NK-92 treated with Interleukin-12 subunit alpha and Interleukin-12 subunit beta, amount 100 ng/mL, for 24 hours (cell line): ENCODE measurements at regions not wholly inside any gene's neighbourhood (a gene's known extent, or its start where the extent isn't known, plus 50 kb on each side); places are given as distances from the start of the nearest gene placed in this dataset.

ENCODE experiments used
- DNase-seq: peaks from one replicate; lab custom pipeline; 2025; lab: John Stamatoyannopoulos, UW

DNA sequence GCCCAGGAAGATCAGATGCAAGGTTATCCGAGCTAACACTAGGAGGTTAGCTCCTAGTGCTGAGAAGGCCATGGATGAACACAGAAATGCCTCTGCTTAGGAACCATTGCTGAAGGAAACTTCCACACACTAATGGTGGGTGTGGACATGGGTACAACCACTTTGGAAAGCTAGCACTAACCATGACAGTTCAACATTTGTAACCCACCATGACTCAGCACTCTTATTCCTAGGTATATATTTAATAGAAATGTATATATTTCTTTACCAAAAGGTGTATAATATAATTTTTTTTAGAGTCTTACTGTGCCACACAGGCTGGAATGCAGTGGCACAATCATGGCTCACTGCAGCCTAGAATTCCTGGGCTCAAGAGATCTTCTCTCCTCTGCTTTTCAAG is 85.3 kb upstream of the BTBD3 start:
- DNase-seq: no peak

DNA sequence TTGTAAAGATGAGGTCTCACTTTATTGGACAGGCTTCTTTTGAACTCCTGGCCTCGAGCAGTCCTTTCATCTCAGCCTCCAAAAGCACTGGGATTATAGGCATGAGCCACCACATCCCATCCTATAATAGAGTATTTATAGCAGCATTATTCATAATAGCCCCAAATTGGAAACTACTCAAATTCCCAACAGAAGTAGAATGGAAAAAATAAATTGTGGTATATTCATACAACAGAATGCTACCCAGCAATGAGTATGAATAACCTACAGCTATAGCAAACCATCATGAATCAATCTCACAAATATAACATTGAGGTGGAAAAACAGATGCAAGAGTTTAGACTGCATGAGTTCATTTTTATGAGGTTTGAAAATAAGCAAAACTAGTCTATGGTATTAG is 84.8 kb upstream of the BTBD3 start:
- DNase-seq: no peak

DNA sequence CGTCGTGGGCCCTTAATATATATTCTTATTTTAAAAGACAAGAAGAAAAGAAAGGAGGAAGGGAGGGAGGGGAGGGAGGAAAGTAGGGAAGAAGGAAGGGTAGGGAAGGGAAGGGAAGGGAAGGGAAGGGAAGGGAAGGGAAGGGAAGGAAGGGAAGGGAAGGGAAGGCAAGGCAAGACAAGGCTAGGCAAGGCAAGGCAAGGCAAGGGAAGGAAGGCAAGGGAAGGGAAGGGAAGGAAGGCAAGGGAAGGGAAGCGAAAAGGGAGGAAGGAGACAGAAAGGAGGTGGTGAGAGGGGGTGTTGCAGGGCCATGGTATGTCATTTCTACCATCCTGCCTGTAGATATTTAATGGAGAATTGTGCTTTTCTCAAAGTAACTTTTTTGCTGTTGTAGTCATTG is 83.9 kb upstream of the BTBD3 start:
- DNase-seq: no peak

DNA sequence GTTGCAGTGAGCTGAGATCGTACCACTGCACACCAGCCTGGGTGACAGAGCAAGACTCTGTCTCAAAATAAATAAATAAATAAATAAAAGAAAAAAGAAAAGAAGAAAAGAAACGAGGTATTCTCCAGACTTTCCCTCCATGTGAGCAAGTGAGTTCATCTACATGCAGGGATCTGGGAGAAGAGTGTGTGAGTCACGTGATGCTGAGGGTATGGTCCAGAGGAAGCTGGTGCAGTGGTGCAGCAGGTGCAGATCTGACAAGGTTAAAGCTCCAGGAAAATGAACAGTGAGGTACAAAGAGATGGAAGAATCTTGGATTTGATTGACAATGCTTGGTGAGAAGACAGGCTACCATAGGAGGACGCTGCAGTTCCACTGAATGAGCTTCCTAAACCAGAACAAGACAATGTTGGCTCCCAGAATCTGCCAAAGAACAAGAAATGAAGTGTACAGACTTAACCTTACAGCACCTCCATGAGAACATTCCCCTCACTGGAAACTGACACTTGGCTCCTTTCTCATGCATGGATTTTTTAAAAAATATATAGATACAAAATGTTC is 79.5 kb upstream of the BTBD3 start:
- DNase-seq: no peak

DNA sequence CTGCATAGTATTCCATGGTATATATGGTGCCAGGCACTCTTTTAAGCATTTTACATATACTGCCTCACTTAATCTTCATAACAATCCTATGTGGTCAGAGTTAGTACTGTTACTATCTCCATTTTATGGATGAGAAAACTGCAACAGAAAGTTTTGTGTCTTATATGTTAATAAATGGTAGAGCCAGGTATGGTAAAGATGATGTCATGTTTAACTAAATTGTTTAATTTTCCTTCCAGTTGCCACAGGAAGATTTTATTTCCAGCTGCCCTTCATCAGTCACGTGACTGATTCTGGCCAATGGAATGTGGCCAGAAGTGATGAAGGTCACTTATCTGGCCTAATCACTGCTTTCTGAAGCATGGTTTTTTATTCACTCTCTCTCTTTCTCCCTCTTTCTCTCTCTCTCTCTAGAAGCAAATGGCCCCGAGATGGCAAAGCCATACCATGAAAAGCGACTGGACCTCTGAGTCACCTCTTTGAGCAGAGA is 75.7 kb upstream of the BTBD3 start:
- DNase-seq: no peak

- DNase-seq: no peak
Observed at GRCh38 chr20:11843289-11843688, 74.4 kb upstream of the BTBD3 start.

GRCh38 chr20:11844691-11845090 is 73.0 kb upstream of the BTBD3 start:
- no peak for DNase-seq

DNA sequence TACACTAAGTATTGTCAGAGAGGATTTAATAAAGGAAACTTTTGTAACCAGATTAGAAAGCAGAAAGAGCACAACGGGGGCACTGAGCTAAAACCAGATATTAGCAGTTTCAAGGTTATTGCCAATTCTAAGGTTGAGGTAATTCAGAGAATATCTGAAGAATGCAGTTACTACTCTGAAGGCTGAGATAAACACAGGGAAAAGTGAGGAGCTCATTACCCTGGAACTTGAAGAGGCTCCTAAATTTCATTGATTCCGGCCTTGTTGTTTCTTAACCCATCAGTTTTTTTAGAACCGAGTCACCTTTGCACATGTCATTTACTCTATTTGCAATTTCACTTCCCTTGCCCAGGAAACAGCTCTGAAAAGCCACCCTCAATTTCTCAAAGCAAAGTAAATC is 72.4 kb upstream of the BTBD3 start:
- DNase-seq: no peak

GRCh38 chr20:11846131-11846530 is 71.6 kb upstream of the BTBD3 start:
- no peak for DNase-seq

DNA sequence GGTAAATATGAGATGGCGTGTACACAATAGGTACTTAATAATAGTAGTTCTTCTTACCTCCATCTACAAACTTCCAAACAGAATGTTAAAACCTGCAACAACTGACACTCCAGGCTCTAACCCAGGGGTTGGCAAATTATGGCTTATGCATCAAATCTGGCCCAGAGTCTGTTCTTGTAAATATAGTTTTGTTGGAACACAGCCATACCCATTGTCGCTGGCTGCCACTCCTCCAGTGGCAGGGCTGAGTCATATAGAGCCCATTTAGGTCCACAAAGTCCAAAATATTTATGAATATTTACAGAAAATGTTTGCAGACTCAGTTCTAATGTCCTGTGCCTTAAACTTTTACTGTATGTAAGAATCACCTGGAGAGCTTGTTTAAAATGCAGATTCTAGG is 69.9 kb upstream of the BTBD3 start:
- DNase-seq: no peak

- no peak for DNase-seq
Observed at GRCh38 chr20:11849270-11849915, 68.3 kb upstream of the BTBD3 start.

DNA sequence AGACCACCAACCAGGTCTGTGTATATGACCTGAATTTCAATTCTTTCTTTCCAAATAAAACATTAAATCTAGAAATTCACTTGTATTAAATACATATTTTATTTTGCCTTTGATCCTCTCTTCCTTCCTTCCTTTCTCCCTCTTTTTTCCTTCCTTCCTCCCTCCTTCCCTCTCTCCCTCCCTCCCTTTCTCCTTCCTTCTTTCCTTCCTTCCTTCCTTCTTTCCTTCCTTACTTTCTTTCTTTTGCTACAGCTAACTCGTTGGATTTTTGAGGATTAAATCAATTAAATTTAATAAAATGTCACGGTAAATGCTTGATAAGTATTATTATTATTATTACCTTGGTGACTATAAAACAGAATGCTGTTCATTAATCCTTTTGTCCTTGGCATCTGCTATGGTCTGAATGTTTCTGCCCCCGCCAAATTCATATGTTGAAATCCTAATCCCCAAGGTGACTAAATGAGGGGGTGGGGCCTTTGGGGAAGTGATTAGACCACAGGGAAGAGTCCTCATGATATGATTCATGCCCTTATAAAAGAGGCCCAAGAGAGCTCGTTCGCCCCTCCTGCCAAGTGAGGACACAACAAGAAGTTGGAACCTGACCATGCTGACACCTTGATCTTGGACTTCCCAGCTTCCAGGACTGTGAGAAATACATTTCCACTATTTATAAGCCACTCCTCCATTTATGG is 67.6 kb upstream of the BTBD3 start:
- DNase-seq: no peak

DNA sequence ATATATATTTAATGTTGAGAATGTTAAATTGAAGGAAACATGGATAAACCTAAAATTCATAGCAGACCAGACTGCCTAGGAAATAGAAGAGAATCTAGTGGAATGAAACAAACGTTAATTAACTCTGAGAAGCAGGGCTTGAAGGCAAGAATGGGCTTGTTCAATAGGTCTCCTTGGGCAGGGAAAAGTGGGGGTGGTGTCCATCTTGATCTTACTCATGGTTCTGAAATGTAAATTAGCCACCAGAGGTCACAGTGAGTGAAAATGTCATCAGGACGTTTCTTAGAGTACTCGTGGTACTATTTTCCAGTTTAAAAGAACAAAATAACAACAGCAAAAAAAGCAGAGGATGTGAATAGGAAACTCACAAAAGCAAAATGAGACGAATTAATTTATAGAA is 66.8 kb upstream of the BTBD3 start:
- DNase-seq: no peak

DNA sequence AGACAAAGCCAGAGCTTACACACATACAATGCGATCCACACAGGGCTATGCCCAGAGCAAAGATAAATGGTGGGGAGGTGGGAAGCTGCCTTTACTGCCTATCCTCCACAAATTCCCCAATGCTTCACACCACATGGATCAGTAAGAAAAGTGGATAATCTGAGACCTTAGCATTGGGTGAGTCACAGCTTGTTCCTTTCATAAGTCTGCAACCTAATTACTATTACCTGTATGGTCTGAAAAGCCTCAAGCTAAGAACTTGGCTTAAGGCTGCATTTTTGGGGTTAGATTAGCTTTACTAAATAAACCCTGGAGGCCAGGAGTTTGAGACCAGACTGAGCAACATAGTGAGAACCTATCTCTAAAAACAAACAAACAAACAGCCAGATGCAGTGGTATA is 66.0 kb upstream of the BTBD3 start:
- DNase-seq: no peak

DNA sequence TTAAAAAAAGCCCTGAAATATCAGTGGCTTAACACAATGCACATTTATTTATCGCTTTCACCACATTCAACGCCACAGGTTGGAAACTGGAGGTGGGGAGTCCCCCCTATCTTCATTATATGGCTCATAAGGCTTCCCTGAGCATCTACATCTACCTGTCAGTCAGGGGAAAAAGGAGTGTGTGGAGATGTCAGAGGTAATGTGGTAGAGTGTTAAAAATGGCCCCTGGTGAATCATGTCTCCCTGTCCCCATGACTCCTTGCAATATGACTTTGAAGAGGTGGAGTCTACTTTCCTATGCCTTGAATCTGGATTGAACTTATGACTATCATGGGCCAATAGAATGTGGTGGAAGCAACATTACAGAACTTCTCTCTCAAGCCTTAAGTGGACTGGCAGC is 65.5 kb upstream of the BTBD3 start:
- no peak for DNase-seq

GRCh38 chr20:11852811-11853210 is 64.9 kb upstream of the BTBD3 start:
- no peak for DNase-seq

DNA sequence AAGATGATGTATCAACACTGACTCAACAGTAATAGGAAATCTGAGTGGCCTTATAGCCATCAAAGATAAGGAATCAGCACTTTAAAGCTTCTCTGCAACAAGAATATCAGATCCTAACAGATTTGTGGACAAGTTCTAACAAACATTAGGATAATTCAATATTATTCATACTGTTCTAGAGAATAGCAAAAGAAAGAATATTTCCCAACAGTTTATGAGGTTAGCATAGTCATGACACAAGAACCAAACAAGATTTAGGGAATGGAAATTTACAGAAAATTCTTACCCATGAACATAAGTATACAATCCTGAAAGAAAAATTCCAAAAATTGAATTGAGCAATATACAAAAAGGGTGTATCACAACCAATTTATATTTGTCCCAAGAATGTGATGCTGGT is 64.3 kb upstream of the BTBD3 start:
- DNase-seq: no peak

DNA sequence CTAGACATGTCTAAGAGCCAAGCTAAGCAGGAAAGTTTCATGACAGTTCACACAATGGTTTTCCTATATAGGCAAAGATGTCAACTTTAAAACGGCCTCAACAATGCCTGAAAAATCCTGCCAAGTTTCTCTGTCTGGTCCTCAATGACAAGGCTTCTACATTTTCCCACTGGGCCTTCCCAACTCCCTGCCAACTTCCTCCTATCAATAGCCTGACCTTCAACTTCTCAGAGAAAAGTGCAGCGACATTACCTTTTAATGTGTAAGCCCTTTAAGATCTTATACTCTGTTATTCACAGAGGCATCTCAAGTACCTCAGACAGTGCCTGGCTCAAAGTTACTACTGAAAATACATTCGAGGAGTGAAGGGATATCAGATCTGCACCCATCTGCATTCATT is 56.2 kb upstream of the BTBD3 start:
- no peak for DNase-seq

- no peak for DNase-seq
Observed at GRCh38 chr20:11867291-11867919, 50.3 kb upstream of the BTBD3 start.
